Vagina (tissue), 2 donors: ENCODE measurements at regions not wholly inside any gene's neighbourhood (a gene's known extent, or its start where the extent isn't known, plus 50 kb on each side); places are given as distances from the start of the nearest gene placed in this dataset.

ENCODE experiments used
- POLR2A ChIP-seq, 2 donors: fragments of 450-650 bp; IDR thresholded peaks; one replicate each; pipeline ENCODE4 v1.6.1; 2017; ENCODE audit warnings: antibody characterized with exemption in 2 of 2, mild to moderate bottlenecking in 2 of 2, moderate library complexity in 2 of 2
- POLR2AphosphoS5 ChIP-seq, 2 donors: sonication (generic); formaldehyde crosslinking; IDR thresholded peaks; one replicate each; pipeline ENCODE4 v1.9.0; 2017; ENCODE audit warnings: antibody characterized with exemption in 2 of 2, mild to moderate bottlenecking in 2 of 2, low read depth in 1 of 2; ENCODE audit not compliant: insufficient read depth in 1 of 2
- TF ChIP-seq, protein P1 (sequence below), 3 experiments: fragments of 450-650 bp in 2 of 3; fragments of 200-600 bp in 1 of 3; sonication (generic) in 1 of 3; IDR thresholded peaks; one replicate each; pipeline ENCODE4 v1.5.1; 2017 to 2019; ENCODE audit warnings: antibody characterized with exemption in 3 of 3, mild to moderate bottlenecking in 2 of 3, moderate library complexity in 2 of 3

DNA sequence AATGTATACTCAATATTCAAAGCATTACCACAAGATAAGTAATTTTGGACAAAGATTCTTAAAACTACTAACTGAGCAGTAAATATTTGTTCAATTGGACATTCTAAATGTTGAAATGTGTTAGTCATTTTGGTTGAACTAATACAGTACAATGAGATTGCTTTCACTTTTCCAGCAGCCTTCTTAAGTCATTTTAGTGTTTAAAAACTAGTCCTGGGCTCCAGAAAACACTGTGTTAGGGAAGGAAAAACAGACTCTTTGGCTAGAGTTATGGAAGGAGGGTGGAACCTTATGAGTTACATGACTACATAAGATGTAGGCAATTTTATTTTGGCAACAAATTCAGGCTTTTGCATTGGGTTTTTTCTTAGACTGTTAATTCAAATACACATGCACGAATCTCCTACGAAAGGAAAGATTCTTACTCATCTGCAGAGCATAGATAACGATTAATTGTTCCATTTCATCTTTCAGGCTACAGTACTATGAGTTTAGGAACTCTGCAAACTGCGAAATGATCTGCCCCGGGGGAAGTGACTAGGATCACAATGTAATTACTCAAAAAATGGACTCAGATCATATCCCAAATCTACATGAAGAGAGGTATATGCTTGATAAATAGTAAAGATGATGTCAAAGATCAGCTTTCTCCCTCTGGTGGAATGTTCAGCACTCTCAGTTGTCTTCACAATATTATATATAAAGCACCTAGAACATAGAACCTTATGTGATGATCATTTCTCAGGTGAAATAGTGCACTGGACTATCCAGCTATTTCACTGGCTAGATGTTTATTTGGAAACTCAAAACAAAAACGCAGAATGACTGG lies 492.8 kb upstream of the MDFIC2 start:
- TF ChIP-seq, protein P1, sequence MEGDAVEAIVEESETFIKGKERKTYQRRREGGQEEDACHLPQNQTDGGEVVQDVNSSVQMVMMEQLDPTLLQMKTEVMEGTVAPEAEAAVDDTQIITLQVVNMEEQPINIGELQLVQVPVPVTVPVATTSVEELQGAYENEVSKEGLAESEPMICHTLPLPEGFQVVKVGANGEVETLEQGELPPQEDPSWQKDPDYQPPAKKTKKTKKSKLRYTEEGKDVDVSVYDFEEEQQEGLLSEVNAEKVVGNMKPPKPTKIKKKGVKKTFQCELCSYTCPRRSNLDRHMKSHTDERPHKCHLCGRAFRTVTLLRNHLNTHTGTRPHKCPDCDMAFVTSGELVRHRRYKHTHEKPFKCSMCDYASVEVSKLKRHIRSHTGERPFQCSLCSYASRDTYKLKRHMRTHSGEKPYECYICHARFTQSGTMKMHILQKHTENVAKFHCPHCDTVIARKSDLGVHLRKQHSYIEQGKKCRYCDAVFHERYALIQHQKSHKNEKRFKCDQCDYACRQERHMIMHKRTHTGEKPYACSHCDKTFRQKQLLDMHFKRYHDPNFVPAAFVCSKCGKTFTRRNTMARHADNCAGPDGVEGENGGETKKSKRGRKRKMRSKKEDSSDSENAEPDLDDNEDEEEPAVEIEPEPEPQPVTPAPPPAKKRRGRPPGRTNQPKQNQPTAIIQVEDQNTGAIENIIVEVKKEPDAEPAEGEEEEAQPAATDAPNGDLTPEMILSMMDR (IDR thresholded peaks at IDR 0.05): no peak
- TF ChIP-seq POLR2AphosphoS5 (IDR thresholded peaks at IDR 0.05; ENCODE audit: insufficient read depth in 1 of 2, low read depth in 1 of 2) (no peak), POLR2A (IDR thresholded peaks at IDR 0.05) (no peak)
